CMK (cell line): ENCODE measurements at regions not wholly inside any gene's neighbourhood (a gene's known extent, or its start where the extent isn't known, plus 50 kb on each side); places are given as distances from the start of the nearest gene placed in this dataset.

Experiments used
- DNase-seq: peaks from one replicate; pipeline ENCODE4 v3.0.0-alpha.2; 2010; ENCODE audit warnings: low read depth

DNA sequence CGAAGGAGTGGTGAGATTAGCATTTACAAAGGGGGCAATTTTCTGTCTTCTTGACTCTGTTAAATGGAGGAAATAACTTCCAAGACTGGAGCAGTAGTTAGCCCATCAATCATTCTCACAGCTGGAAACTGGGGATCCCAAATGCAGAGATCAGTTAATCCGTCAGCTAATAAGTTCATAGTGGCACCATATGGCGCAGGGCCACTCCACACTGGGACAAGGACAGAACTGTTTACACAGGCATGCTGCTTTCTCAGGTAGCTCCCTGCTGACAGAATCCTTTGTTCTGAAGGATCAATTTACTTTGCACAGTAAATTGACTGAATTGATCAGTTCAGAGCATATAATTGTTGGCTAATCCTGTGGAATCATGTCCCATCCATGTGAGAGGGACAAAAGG is 395.7 kb downstream of the TMEM161B start:
- no peak for DNase-seq

DNA sequence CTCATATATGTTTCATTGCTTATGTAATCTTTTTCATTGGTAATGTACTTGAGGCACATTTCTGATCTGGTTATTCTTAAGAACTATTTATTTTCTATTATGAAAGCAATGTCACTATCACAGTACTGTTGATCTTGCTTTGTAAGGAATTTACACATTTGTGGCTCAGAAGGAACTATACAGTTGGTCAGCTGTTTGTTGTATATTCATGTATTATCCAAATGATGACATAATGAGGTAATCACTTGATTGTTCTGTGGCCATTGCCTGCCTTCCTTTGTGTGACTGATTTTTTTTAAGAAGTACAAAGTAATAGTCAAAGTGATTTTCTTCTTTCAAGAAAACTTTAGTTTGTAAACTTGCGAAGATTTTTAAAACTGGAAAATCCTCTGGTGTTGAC is 399.9 kb downstream of the TMEM161B start:
- no peak for DNase-seq

DNA sequence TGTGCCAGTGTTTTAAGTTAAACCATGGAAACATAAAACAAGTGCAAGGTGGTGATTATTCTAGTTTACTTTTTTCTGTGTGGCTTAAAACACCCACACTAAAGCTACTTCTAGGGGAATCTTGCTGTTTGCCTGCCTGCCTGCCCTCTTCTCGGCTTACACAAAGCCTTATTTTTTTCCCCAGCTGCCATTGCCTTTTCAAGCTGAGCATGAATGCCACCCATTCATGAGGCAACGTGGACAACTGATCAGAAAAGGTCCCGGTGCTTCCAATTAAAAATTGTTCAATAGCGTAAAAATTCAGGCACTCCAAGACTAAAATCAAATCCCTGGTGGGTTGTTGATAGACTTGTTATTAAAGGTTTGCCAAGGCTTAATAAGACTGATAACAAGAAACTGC is 401.4 kb downstream of the TMEM161B start:
- no peak for DNase-seq

DNA sequence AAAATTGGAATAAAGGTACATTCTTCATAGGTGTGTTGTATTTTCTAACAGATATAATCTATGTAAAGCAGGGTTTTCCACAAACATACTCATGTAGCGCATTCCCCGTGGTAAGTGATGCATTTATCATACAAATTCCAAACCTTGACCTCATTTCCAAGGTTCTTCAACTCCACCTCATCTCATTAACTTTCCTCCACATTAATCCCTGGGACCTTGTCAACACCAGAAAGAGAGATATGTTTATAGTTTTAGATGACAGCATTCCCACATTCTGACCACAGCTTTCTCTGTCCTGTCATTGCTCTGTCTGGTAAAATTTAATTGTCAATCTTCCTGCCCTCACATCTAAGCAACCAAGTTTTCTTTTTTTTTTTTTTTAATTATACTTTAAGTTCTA is 415.1 kb downstream of the TMEM161B start:
- no peak for DNase-seq

- DNase-seq = no peak
Measured at GRCh38 chr5:87851603-87852002, 417.0 kb downstream of the TMEM161B start.

GRCh38 chr5:87850843-87851242 is 417.8 kb downstream of the TMEM161B start:
- DNase-seq = no peak

- no peak for DNase-seq
Measured at GRCh38 chr5:87845734-87846133, 422.9 kb downstream of the TMEM161B start.

DNA sequence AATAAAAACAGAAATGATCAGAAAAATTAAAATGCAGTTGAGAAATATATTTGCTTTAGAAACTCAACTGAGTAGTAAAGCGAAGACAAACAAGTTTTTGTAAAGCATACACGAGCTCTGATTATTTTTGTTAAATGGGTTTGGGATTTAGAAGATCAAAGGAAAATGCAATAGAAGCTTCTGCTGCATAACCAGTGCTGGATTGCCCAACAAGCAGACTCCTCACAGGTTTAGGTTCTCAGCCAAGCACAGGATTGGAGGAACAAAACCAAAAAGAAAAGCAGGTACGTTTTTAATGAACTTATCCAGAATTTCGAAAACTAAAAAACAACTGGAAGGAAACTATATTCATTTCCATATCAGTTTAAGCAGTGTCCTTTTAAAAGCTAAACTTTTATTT is 423.8 kb downstream of the TMEM161B start:
- DNase-seq = no peak

DNA sequence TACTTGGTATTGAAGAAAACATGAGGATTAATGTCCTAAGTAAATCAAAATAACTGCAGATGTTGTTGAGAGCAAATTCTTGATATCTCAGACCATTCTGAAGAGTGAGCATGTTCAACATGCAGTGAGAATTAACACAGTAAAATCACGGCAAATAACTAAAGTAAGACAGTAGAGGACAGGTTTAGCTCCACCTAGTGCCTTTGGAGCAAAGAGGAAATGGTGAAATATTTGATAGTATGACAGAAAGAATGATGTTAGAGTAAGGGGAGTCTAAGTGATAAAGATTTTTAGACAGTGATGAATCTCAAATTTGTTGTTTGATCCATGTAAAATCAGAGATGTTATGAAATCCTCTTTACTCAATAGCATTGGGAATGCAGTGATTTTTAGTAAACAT is 424.2 kb downstream of the TMEM161B start:
- DNase-seq = no peak

- DNase-seq = no peak
Measured at GRCh38 chr5:87836696-87837095, 424.0 kb upstream of the CCNH start.

GRCh38 chr5:87831499-87831898 is 418.8 kb upstream of the CCNH start:
- no peak for DNase-seq

DNA sequence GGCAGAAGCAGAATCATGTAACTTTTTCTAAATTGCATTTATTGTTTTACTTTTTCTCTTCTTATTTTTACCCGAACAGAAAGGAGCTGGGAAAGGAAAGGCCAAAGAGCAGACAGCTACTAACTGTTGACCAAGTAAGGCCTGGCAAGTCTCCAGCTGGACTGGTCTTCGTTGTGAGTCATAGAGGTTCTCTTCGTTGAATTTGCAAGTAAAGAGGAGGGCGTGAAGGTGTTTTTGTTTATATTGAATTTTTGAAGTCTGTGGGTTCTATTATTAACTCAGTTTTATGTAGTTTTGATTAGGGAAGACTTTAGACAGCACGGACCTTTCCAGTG is 416.5 kb upstream of the CCNH start:
- no peak for DNase-seq

GRCh38 chr5:87828545-87829216 is 416.0 kb upstream of the CCNH start:
- DNase-seq = no peak

DNA sequence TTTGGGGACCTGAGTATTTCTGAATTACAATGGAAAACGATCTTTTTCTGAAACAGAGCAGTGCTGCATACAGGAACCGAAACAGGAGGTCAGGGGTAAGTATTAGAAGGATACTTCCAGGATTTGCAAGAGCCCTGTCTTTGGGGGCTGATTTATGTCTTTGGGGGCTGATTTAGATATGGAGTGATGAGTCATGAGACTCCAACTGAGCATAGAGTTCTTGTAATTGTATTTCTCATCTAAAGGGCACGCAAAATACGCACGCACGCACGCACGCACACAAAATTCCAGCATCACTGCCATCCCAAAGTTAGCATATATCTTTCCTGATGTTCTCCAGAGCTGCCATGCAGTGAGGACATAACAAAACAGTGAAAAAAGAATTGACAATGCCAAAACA is 414.8 kb upstream of the CCNH start:
- DNase-seq = no peak

DNA sequence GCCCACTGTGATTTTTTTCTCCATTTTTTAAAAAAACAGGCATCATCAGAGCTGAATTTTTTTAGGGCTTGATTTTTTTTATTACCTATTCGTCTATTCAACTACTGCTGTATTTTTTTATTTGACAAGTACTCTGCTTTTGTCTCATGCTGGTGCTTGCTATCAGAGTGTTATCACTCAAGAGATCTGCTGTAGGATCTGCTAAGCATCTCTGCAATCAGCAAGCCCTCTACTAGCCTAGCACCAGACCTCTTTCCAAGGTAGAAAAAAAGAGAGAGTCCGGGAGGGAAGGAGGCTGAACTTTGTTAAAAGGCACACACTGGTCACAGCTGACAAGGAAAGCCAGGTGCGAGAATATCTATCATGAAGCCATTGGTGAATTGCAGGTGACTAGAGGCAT is 413.8 kb upstream of the CCNH start:
- no peak for DNase-seq

- DNase-seq = no peak
Measured at GRCh38 chr5:87825583-87825982, 412.9 kb upstream of the CCNH start.

- DNase-seq = no peak
Measured at GRCh38 chr5:87807783-87808182, 395.1 kb upstream of the CCNH start.

- DNase-seq = no peak
Measured at GRCh38 chr5:87803352-87803751, 390.6 kb upstream of the CCNH start.

- DNase-seq = no peak
Measured at GRCh38 chr5:87791869-87792268, 379.1 kb upstream of the CCNH start.

- no peak for DNase-seq
Measured at GRCh38 chr5:87788416-87788815, 375.7 kb upstream of the CCNH start.

DNA sequence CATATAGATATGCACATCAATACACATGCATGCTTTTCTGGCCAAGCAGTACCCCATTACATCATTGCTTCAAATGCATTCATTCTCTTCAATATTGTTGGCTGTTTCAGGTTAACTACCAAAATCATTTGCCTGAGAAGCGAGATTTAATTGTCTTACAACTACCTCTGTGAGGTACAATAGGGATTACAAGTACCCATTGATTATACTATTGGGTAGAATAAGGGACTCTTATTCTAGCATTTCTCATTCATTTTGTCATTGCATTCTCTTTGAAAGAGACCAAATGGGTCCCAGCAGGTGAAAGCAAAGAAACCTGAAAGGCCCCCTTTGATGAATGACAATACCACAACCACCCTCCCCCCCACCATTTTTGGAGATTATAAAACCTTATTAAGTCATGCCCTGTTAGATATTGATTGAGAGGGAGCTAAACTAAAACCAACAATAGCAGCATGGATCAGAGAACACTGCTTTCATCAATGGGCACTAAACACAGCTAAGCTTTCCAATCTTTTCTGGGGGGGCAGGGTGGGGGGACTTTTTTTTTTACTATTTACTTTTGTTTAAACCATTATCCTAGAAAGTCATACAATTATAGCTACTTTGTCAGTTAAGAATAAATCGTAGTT is 375.0 kb upstream of the CCNH start:
- no peak for DNase-seq

- DNase-seq = no peak
Measured at GRCh38 chr5:87787086-87787485, 374.4 kb upstream of the CCNH start.

DNA sequence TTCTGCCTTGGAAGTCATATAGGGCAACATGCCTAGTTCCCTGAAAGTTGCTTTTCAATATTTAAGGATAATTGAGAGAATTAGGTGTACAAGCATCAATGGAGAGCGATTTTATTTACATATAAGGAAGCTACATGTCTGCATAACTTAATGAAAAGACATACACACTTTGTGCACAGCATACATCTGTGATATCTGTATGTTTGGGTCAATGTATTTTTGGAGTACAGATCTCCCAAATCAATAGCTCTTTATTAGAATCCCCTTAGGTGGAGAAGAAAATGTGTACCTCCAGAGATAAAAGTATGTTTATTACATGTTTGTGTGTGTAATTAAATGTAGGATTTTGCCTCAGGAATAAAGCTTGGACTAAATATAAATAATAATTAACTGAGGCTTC is 373.7 kb upstream of the CCNH start:
- no peak for DNase-seq

GRCh38 chr5:87785554-87786335 is 373.0 kb upstream of the CCNH start:
- no peak for DNase-seq
